Neural crest cell (in vitro differentiated cells): ENCODE measurements at regions not wholly inside any gene's neighbourhood (a gene's known extent, or its start where the extent isn't known, plus 50 kb on each side); places are given as distances from the start of the nearest gene placed in this dataset.

Source experiments
- DNase-seq: peaks from one replicate; pipeline ENCODE4 v3.0.0; 2021; ENCODE audit warnings: low read depth, mixed read lengths, low spot score
- H3K27ac Mint-ChIP-seq: one replicate; pipeline ENCODE4 v1.8.0; 2021; ENCODE audit warnings: mild to moderate bottlenecking, mixed read lengths; ENCODE audit not compliant: unreplicated experiment
- H3K27me3 Mint-ChIP-seq: 2 replicates; pipeline ENCODE4 v1.8.0; 2021; ENCODE audit warnings: low read depth, mild to moderate bottlenecking, mixed read lengths
- H3K36me3 Mint-ChIP-seq: 2 replicates; pipeline ENCODE4 v1.8.0; 2021; ENCODE audit warnings: low read depth, mild to moderate bottlenecking, mixed read lengths
- H3K4me1 Mint-ChIP-seq: 2 replicates; pipeline ENCODE4 v1.8.0; 2021; ENCODE audit warnings: mixed read lengths
- H3K4me3 Mint-ChIP-seq: one replicate; pipeline ENCODE4 v1.8.0; 2021; ENCODE audit warnings: mild to moderate bottlenecking, mixed read lengths
- H3K9me3 Mint-ChIP-seq: 2 replicates; pipeline ENCODE4 v1.8.0; 2021; ENCODE audit warnings: mixed read lengths
- CTCF ChIP-seq: fragments of 200-600 bp; sonication (generic); conservative IDR thresholded peaks from 2 replicates; pipeline ENCODE4 v1.5.0; 2021; ENCODE audit warnings: antibody characterized with exemption, mild to moderate bottlenecking

- peaks cover 3% of the 10 kb centered on the region for H3K4me1 Mint-ChIP-seq
- H3K27ac Mint-ChIP-seq, result no peak overlapping the region
- H3K4me3 Mint-ChIP-seq, result no peak overlapping the region
- H3K27me3 Mint-ChIP-seq, result no peaks in the 10 kb centered on the region
- no peak for TF ChIP-seq CTCF
- H3K36me3 Mint-ChIP-seq, result no peaks in the 10 kb centered on the region
- H3K9me3 Mint-ChIP-seq, result peaks cover 14% of the 10 kb centered on the region
- DNase-seq, result no peak
These were observed 758.0 kb upstream of the ZEB2 start for GRCh38 chr2:145277922-145278321.

- Mint-ChIP-seq H3K9me3 (peaks cover 8% of the 10 kb centered on the region), H3K4me3 (no peak overlapping the region), H3K27ac (no peak overlapping the region), H3K4me1 (peaks cover 3% of the 10 kb centered on the region), H3K36me3 (peaks cover 3% of the 10 kb centered on the region), H3K27me3 (no peaks in the 10 kb centered on the region)
- DNase-seq, result no peak
- no peak for TF ChIP-seq CTCF
These were observed 753.9 kb upstream of the ZEB2 start for GRCh38 chr2:145273840-145274239.

- no peak overlapping the region for H3K27ac Mint-ChIP-seq
- H3K4me3 Mint-ChIP-seq, result no peak overlapping the region
- H3K4me1 Mint-ChIP-seq, result no peaks in the 10 kb centered on the region
- H3K36me3 Mint-ChIP-seq, result peaks cover 3% of the 10 kb centered on the region
- no peak for TF ChIP-seq CTCF
- H3K9me3 Mint-ChIP-seq, result peaks cover 10% of the 10 kb centered on the region
- no peak for DNase-seq
- H3K27me3 Mint-ChIP-seq, result no peaks in the 10 kb centered on the region
These were observed 749.0 kb upstream of the ZEB2 start for GRCh38 chr2:145268931-145269330.

GRCh38 chr2:145267451-145267850 lies 747.5 kb upstream of the ZEB2 start:
- H3K4me3 Mint-ChIP-seq, result no peak overlapping the region
- H3K36me3 Mint-ChIP-seq, result peaks cover 3% of the 10 kb centered on the region
- no peak for TF ChIP-seq CTCF
- H3K4me1 Mint-ChIP-seq, result no peaks in the 10 kb centered on the region
- DNase-seq, result no peak
- H3K27ac Mint-ChIP-seq, result no peak overlapping the region
- H3K9me3 Mint-ChIP-seq, result peaks cover 5% of the 10 kb centered on the region
- H3K27me3 Mint-ChIP-seq, result no peaks in the 10 kb centered on the region

- Mint-ChIP-seq H3K4me1 (no peaks in the 10 kb centered on the region), H3K9me3 (peaks cover 2% of the 10 kb centered on the region), H3K27me3 (no peaks in the 10 kb centered on the region), H3K36me3 (no peaks in the 10 kb centered on the region), H3K4me3 (no peak overlapping the region), H3K27ac (no peak overlapping the region)
- no peak for TF ChIP-seq CTCF
- no peak for DNase-seq
These were observed 745.3 kb upstream of the ZEB2 start for GRCh38 chr2:145265244-145265643.

GRCh38 chr2:145260674-145261073 lies 740.8 kb upstream of the ZEB2 start:
- no peaks in the 10 kb centered on the region for H3K4me1 Mint-ChIP-seq
- H3K4me3 Mint-ChIP-seq, result no peak overlapping the region
- no peaks in the 10 kb centered on the region for H3K36me3 Mint-ChIP-seq
- H3K9me3 Mint-ChIP-seq, result peaks cover 2% of the 10 kb centered on the region
- H3K27me3 Mint-ChIP-seq, result no peaks in the 10 kb centered on the region
- H3K27ac Mint-ChIP-seq, result no peak overlapping the region
- no peak for DNase-seq
- TF ChIP-seq CTCF, result no peak
